Left forelimb (tissue), 1 donor: ENCODE measurements at regions not wholly inside any gene's neighbourhood (a gene's known extent, or its start where the extent isn't known, plus 50 kb on each side); places are given as distances from the start of the nearest gene placed in this dataset.

ENCODE experiments used
- DNase-seq: peaks from one replicate; pipeline ENCODE4 v3.0.0-alpha.2; 2018; ENCODE audit warnings: low spot score

- no peak for DNase-seq
These were observed 788.9 kb upstream of the ARRDC4 start for GRCh38 chr15:97171556-97171955.

- no peak for DNase-seq
These were observed 785.5 kb upstream of the ARRDC4 start for GRCh38 chr15:97174886-97175540.

- no peak for DNase-seq
These were observed 783.3 kb upstream of the ARRDC4 start for GRCh38 chr15:97177151-97177577.

GRCh38 chr15:97182581-97182980 lies 777.9 kb upstream of the ARRDC4 start:
- DNase-seq: no peak

- no peak for DNase-seq
These were observed 771.2 kb upstream of the ARRDC4 start for GRCh38 chr15:97189162-97189780.

- no peak for DNase-seq
These were observed 765.8 kb upstream of the ARRDC4 start for GRCh38 chr15:97194750-97195149.

- DNase-seq: no peak
These were observed 764.2 kb upstream of the ARRDC4 start for GRCh38 chr15:97196048-97197014.

- no peak for DNase-seq
These were observed 761.0 kb upstream of the ARRDC4 start for GRCh38 chr15:97199393-97200051.

GRCh38 chr15:97200161-97200560 lies 760.3 kb upstream of the ARRDC4 start:
- no peak for DNase-seq

GRCh38 chr15:97210277-97210676 lies 750.2 kb upstream of the ARRDC4 start:
- DNase-seq: no peak

GRCh38 chr15:97215629-97216028 lies 744.9 kb upstream of the ARRDC4 start:
- DNase-seq: no peak

- no peak for DNase-seq
These were observed 736.3 kb upstream of the ARRDC4 start for GRCh38 chr15:97224191-97224641.

GRCh38 chr15:97234851-97235610 lies 725.5 kb upstream of the ARRDC4 start:
- no peak for DNase-seq

- no peak for DNase-seq
These were observed 724.9 kb upstream of the ARRDC4 start for GRCh38 chr15:97235611-97235985.

GRCh38 chr15:97236140-97236539 lies 724.4 kb upstream of the ARRDC4 start:
- no peak for DNase-seq

- no peak for DNase-seq
These were observed 723.3 kb upstream of the ARRDC4 start for GRCh38 chr15:97237160-97237559.

- DNase-seq: no peak
These were observed 712.1 kb upstream of the ARRDC4 start for GRCh38 chr15:97248376-97248775.

GRCh38 chr15:97259943-97260342 lies 700.6 kb upstream of the ARRDC4 start:
- DNase-seq: no peak

- DNase-seq: no peak
These were observed 659.3 kb upstream of the ARRDC4 start for GRCh38 chr15:97301166-97301565.

- no peak for DNase-seq
These were observed 644.1 kb upstream of the ARRDC4 start for GRCh38 chr15:97316362-97316761.

- no peak for DNase-seq
These were observed 643.3 kb upstream of the ARRDC4 start for GRCh38 chr15:97317163-97317562.
